HG02943 (cell line): ENCODE measurements at regions not wholly inside any gene's neighbourhood (a gene's known extent, or its start where the extent isn't known, plus 50 kb on each side); places are given as distances from the start of the nearest gene placed in this dataset.

Source experiments
- ATAC-seq: cut with Tn5 transposase; IDR thresholded peaks from one replicate; pipeline ENCODE4 v1.9.1; 2021; ENCODE audit warnings: mild to moderate bottlenecking, low read depth, moderate library complexity; ENCODE audit not compliant: unreplicated experiment

DNA sequence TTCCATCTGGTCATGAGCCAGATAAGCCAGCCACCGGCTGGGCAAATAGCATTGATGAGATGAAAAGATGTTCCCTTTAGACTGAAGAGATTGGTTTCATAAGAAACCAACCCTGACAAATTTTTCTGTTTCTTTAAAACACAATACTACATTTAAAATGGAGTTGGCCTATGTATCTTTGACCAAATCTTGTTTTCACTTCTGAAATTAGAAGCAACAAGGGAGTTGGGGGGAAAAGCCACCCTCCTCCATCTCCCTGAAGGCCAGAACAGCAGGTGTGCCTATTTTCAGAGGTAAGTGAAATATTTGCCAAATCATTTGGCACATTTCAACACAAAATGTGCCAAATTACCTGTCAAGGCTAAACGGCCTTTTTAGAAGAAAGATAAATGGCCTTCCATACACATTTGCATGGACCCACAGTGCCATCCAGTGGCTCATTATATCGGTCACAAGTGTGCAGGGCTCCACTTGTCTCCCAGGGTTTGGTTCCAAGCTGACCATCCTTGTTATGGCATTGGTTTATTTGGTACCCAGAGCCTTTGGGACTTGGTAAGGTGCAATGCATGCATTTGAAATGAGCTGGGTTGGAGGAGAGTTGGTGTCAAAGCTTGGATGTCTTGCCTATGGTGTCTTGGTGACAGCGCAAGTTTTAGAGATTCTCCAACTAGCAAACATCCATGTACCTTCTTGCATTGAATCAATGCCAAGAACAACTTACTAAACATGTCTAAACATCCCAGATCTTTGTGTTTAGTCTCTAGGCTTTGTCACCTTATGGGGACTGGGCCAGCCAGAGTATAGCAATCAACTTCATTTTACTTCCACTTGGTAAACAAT, 372.0 kb upstream of the KIF2A start:
- no peak for ATAC-seq

GRCh38 chr5:61941637-61942036, 364.4 kb upstream of the KIF2A start:
- no peak for ATAC-seq

DNA sequence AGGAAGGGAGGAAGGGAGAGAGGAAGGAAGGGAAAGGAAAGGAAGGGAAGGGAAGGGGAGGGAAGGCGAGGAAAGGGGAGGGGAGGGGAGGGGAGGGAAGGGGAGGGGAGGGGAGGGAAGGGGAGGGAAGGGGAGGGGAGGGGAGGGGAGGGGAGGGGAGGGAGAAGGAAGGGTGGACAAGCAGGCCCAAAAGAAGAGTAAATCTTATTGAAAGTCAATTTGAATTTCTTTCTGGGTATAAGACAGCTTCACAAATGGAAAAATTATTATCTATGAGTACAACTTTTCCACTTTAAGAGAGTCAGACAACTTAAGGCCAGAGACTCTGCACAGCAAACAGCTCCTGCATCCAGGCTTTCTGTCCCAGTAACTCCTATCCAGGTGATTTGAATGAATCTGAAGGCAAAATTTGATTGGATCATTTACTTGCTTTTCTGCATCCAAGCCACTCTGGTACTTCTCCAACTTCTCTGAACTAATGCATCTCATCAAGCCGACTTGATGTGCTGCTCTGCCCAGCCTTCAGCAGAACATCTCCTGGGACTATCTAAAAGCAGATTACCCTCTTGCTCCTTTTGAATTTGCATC, 363.4 kb upstream of the KIF2A start:
- ATAC-seq, result no peak

DNA sequence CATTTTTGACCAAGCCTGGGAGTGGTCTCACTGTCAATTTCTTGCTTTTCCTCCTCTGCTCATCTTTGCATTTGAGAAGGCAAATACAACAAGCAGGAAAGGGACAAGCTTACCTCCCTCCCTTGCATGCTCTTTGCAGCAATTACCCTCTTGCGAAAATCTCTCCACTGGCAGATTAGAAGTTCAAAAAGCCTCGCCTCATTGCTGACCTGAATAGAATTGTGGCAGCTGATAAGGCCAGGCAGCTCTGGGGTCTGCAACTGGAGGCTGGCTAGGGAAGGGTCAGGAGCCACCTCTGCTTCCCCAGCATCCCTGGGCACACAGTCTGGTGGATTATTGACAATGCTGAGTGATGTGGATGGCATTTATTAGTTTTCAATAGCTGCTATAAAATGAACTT, 362.3 kb upstream of the KIF2A start:
- ATAC-seq, result no peak

GRCh38 chr5:61948151-61948550, 357.9 kb upstream of the KIF2A start:
- ATAC-seq, result no peak

DNA sequence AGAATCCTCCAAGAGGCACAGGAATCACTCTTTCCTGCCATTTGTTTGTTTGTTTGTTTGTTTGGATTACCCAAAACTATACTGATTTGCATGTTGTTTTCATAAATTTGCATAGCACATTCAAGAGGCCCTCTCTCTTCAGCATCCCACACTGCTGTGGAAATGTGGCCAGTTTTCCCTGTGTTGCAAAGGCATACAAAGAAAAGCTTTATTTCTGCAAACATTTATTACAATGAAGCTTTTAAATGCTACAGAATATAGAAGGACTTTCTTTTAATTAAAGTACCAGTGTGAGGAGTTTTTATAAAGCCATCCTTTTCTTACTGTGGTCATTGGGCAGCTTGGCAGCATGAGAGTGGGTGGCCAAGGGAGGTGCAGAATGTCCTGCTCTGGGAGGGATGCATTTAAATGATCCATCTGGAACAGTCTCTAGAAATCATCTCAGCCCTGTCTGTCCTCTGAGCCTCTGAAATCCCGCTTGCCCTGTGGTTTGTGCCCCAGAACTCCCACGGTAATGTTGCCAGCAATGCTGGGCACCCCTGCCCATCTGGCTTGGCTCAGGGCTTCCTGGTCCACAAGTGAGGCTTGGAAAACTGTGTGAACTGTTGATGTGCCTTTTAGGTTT, 356.8 kb upstream of the KIF2A start:
- ATAC-seq, result no peak

GRCh38 chr5:61949679-61950435, 356.1 kb upstream of the KIF2A start:
- ATAC-seq, result no peak

DNA sequence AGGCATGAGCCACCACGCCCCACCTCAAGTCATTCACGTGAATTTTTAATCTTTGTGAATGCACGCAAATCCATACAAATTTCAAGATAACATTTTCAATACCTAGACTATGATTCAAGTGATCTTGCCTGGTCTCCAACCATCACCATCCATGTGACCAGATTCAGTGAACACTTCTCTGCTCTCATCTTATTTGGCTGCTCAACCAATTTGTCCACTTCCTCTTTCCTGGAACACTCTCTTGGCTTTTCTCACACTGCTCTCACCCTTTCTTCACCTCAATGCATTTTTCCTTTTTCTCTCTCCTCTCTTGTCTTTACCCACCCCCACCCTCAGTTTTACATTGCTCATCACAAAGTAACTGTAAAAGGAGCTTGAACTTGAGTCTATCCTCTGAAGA, 354.7 kb upstream of the KIF2A start:
- no peak for ATAC-seq

DNA sequence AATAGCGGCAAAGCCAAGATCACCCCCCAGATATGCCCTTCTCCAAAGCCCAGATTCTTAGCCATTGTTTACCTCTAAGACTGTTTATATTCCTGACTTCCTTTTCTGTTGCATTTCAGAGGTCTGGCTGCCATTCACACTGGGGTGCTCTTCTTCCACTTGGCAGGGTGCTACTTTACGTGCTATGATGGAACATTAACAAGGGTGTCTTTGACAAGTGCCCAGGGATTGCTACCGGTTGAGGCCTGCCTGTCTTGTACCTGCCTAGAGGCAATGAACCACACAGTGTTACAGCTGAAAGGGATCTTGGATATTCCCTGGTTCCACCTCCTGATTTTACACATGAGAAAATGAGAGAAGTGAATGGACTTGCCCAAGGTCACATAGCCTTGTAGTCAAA, 352.1 kb upstream of the KIF2A start:
- ATAC-seq, result no peak

GRCh38 chr5:61964201-61964600, 341.8 kb upstream of the KIF2A start:
- ATAC-seq, result no peak

- no peak for ATAC-seq
Measured at GRCh38 chr5:61965069-61965468, 340.9 kb upstream of the KIF2A start.

- no peak for ATAC-seq
Measured at GRCh38 chr5:61965490-61965889, 340.5 kb upstream of the KIF2A start.

GRCh38 chr5:61966296-61966955, 339.6 kb upstream of the KIF2A start:
- no peak for ATAC-seq

- ATAC-seq, result no peak
Measured at GRCh38 chr5:61966997-61967396, 339.0 kb upstream of the KIF2A start.

DNA sequence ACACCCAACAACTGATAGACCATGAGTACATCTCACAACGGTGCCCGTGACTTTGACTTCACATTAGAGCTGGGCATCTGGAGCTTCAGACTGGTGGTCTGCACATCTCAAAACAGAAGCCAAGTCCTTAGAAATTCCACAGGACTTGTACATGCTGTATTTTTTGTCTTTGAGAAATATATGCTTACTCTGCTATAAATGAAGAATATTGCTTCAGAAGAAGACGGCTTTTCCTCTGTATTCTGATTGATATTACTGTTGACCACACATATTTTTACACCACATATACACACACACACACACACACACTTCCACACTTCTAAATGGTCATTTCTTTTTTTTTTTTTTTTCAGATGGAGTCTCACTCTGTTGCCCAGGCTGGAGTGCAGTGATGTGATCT, 338.3 kb upstream of the KIF2A start:
- ATAC-seq, result no peak

GRCh38 chr5:61969347-61969746, 336.7 kb upstream of the KIF2A start:
- no peak for ATAC-seq

DNA sequence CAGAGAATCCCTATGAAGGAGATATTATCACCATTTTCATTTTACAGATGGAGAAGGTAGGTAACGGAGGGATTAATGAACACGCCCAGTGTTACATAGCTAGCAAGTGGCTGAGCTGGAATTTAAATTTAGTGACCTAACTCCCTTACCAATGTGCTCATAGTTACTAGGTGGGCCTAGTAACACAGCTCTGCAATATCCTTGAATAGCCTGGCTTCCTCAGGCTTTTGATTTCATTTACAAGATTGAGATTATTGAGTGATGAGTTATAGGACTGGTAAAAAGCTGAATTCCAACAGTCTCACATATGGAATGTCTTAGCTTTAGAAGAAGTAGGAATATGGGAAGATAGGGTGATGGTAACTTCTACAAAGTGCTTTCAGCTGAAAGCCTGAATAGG, 336.3 kb upstream of the KIF2A start:
- no peak for ATAC-seq

GRCh38 chr5:61970218-61970617, 335.8 kb upstream of the KIF2A start:
- ATAC-seq, result no peak

GRCh38 chr5:61974680-61975079, 331.3 kb upstream of the KIF2A start:
- no peak for ATAC-seq

GRCh38 chr5:61981886-61982285, 324.1 kb upstream of the KIF2A start:
- no peak for ATAC-seq

DNA sequence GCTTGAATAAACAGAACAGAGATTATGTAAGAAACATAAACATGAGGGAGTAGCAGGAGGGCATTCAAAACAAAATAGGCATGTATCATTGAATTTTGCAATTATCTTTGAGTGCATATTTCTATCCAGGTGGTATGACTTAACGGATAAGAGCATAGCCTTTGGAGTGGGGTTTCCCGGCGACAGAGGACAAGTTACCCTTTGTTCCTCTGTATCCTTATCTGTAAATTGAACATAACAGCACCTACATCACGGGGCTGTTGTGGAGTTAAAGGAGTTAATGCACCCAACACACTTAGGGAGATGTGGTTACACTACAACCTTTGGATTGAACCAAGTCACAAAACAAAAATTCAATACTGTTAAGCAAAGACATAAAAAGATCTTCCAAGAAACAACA, 314.6 kb upstream of the KIF2A start:
- ATAC-seq, result no peak
